ENCODE measurements at regions not wholly inside any gene's neighbourhood (a gene's known extent, or its start where the extent isn't known, plus 50 kb on each side); places are given as distances from the start of the nearest gene placed in this dataset.

DNA sequence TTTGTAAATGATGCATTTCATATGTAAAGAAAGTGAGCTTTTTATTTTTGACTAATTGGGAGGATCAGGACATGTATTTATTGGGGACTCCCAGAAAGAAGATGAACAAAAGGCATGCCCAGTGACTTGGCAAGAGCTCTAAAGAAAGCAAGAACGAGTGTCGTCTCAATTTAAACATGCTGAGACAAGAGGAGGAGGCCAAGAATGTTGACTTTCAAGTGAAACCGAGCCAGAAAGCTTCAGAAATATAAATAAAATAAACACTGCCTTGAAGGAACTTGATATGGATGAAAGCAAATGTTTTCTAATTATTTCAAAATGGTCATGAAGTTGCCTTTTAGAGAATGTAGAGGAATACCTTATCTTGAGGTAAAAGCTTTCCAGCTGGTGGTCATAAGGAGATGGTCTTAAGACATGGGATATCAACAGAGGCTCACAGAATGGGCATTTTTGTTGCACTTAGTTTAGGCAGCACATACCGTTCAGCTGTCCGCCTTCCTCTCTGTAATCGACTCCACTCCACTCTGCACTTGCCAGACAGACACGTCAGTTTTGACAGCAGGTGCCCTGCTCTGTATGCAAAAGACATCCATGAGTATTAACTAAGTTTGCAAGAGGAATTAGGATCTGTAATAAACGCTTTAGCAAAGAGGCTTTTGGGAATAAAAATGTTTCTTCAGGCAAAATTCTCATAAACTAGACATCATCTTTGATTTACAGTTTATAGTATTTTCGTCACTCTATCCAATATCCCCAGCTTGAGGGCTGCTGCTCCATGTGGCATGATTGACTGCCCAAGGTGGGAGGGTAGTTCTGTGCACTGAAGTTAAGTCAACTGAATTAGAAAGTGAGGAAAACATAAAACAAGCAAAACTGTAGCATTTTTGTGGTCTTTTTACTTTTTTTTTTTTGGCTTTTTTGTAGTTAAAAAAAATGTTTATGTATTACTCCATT, 613.1 kb downstream of the PKHD1 start:
- Histone ChIP-seq H3K36me3 (ENCODE audit: control insufficient read depth in 2 of 3, insufficient read depth in 3 of 3, low read length in 3 of 3) (no peaks in the 10 kb centered on the region), H3K9ac (ENCODE audit: low read length in 3 of 3) (no peak overlapping the region), H3K27me3 (ENCODE audit: control insufficient read depth, insufficient read depth, low read length) (no peaks in the 10 kb centered on the region), H3K27ac (ENCODE audit: low read depth in 2 of 2, low read length in 2 of 2) (no peak overlapping the region), H3K9me3 (ENCODE audit: control insufficient read depth in 2 of 3, insufficient read depth in 1 of 3, low read length in 3 of 3) (no peaks in the 10 kb centered on the region), H3K4me1 (ENCODE audit: control insufficient read depth in 2 of 3, insufficient read depth in 2 of 3, low read depth in 1 of 3, low read length in 3 of 3) (no peaks in the 10 kb centered on the region), H3K4me3 (ENCODE audit: low read length in 3 of 3) (no peak overlapping the region)
- DNase-seq (peak in 3 of 5 donors; percentile 47 to 74 (median 65)), FAIRE-seq (no peak)
- intact Hi-C loops (cut with DNase I): no loop called here
- TF ChIP-seq, protein P1, sequence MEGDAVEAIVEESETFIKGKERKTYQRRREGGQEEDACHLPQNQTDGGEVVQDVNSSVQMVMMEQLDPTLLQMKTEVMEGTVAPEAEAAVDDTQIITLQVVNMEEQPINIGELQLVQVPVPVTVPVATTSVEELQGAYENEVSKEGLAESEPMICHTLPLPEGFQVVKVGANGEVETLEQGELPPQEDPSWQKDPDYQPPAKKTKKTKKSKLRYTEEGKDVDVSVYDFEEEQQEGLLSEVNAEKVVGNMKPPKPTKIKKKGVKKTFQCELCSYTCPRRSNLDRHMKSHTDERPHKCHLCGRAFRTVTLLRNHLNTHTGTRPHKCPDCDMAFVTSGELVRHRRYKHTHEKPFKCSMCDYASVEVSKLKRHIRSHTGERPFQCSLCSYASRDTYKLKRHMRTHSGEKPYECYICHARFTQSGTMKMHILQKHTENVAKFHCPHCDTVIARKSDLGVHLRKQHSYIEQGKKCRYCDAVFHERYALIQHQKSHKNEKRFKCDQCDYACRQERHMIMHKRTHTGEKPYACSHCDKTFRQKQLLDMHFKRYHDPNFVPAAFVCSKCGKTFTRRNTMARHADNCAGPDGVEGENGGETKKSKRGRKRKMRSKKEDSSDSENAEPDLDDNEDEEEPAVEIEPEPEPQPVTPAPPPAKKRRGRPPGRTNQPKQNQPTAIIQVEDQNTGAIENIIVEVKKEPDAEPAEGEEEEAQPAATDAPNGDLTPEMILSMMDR (IDR thresholded peaks at IDR 0.05; ENCODE audit: borderline replicate concordance, extremely low read depth, insufficient read depth): no peak

DNA sequence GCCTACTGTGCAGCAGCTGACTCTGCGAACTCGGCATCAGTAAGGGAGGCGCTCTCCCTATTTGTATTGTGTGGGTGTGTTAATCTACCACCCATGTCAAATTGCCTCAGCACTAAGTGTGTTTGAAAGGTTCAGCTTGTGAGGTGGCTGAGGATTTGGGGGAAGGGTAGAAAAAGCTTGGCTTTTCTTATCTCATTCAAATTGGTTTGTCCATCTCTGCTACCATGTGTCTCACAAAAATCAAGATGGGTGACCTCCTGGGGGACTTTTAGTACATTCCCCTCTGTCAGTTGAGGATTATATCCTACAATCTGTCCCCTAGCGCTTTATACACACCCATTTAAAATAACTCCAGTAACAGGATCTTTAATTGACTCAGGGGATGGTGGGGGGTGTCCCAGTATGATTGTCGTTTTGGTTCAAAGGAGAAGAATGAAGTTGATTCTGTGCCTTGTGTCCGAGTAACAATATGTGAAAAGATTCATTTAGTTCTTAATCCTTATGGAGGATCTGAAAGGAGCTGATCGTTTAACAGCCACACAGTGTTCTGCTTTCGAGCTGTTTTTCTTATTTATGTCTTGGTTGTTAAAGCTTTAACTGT, 609.6 kb downstream of the PKHD1 start:
- Histone ChIP-seq H3K4me1 (ENCODE audit: control insufficient read depth in 2 of 3, insufficient read depth in 2 of 3, low read depth in 1 of 3, low read length in 3 of 3) (no peaks in the 10 kb centered on the region), H3K36me3 (ENCODE audit: control insufficient read depth in 2 of 3, insufficient read depth in 3 of 3, low read length in 3 of 3) (no peaks in the 10 kb centered on the region), H3K27me3 (ENCODE audit: control insufficient read depth, insufficient read depth, low read length) (no peaks in the 10 kb centered on the region), H3K4me3 (ENCODE audit: low read length in 3 of 3) (no peak overlapping the region), H3K9me3 (ENCODE audit: control insufficient read depth in 2 of 3, insufficient read depth in 1 of 3, low read length in 3 of 3) (no peaks in the 10 kb centered on the region), H3K9ac (ENCODE audit: low read length in 3 of 3) (no peak overlapping the region), H3K27ac (ENCODE audit: low read depth in 2 of 2, low read length in 2 of 2) (no peak overlapping the region)
- TF ChIP-seq, protein P1 (IDR thresholded peaks at IDR 0.05; ENCODE audit: borderline replicate concordance, extremely low read depth, insufficient read depth): no peak
- intact Hi-C loops (cut with DNase I): no loop called here
- DNase-seq (no peak), FAIRE-seq (no peak)

DNA sequence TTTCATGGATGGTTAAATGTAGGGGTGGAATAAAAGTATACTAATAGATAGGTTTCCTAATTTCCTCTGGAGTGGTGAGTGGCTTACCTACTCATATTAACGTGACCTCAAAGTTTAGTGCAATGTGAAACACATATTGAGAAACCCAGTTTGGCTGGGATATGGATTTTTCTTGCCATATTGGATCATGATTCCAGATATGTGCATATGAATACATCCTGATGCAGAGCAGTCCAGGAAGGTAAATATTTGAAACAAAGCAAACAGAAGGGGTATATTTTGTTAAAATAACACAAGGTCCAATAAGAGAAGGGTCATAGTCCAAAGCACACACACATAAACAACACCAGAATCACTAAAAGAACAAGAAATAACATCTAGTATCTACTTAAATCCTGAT, 608.1 kb downstream of the PKHD1 start:
- Histone ChIP-seq H3K4me3 (ENCODE audit: low read length in 3 of 3) (no peak overlapping the region), H3K9ac (ENCODE audit: low read length in 3 of 3) (no peak overlapping the region), H3K36me3 (ENCODE audit: control insufficient read depth in 2 of 3, insufficient read depth in 3 of 3, low read length in 3 of 3) (no peaks in the 10 kb centered on the region), H3K27me3 (ENCODE audit: control insufficient read depth, insufficient read depth, low read length) (no peaks in the 10 kb centered on the region), H3K27ac (ENCODE audit: low read depth in 2 of 2, low read length in 2 of 2) (no peak overlapping the region), H3K4me1 (ENCODE audit: control insufficient read depth in 2 of 3, insufficient read depth in 2 of 3, low read depth in 1 of 3, low read length in 3 of 3) (no peaks in the 10 kb centered on the region), H3K9me3 (ENCODE audit: control insufficient read depth in 2 of 3, insufficient read depth in 1 of 3, low read length in 3 of 3) (no peaks in the 10 kb centered on the region)
- FAIRE-seq (no peak), DNase-seq (no peak)
- TF ChIP-seq, protein P1 (IDR thresholded peaks at IDR 0.05; ENCODE audit: borderline replicate concordance, extremely low read depth, insufficient read depth): no peak
- intact Hi-C loops (cut with DNase I): no loop called here

All from kidney (tissue), 13 donors.